Activated naive CD8-positive, alpha-beta T cell treated with anti-CD3 and anti-CD28 coated beads, Interleukin-2, amount 10 ng/mL, durations not matched to agents 7 days and 5 days (primary cell): ENCODE measurements at regions not wholly inside any gene's neighbourhood (a gene's known extent, or its start where the extent isn't known, plus 50 kb on each side); places are given as distances from the start of the nearest gene placed in this dataset.

ENCODE experiments used
- ATAC-seq: fragments of 150-1000 bp; cut with Tn5 transposase; one replicate; pipeline ENCODE4 v1.10.0; 2021; ENCODE audit warnings: low read depth, moderate library complexity
- POLR2A ChIA-PET: fragments of 350-600 bp; sonication (Branson Sonifier 250); formaldehyde crosslinking; loops from one replicate; lab custom pipeline; 2021; ENCODE audit warnings: antibody characterized with exemption; lab: Charles Lee
- DNase-seq: peaks from one replicate; pipeline ENCODE4 v3.0.0; 2021
- H3K27ac Mint-ChIP-seq: one replicate; pipeline ENCODE4 v1.8.0; 2022; ENCODE audit warnings: mild to moderate bottlenecking, mixed read lengths
- H3K27me3 Mint-ChIP-seq: one replicate; pipeline ENCODE4 v1.8.0; 2022; ENCODE audit warnings: mild to moderate bottlenecking, moderate library complexity, mixed read lengths
- H3K36me3 Mint-ChIP-seq: one replicate; pipeline ENCODE4 v1.8.0; 2021; ENCODE audit warnings: mild to moderate bottlenecking, mixed read lengths
- H3K4me1 Mint-ChIP-seq: one replicate; pipeline ENCODE4 v1.8.0; 2021; ENCODE audit warnings: mixed read lengths
- H3K4me3 Mint-ChIP-seq: one replicate; pipeline ENCODE4 v1.8.0; 2022; ENCODE audit warnings: mild to moderate bottlenecking, moderate library complexity, mixed read lengths
- H3K9me3 Mint-ChIP-seq: one replicate; pipeline ENCODE4 v1.8.0; 2021; ENCODE audit warnings: mixed read lengths

- Mint-ChIP-seq H3K27ac (no peak overlapping the region), H3K27me3 (peaks cover 6% of the 10 kb centered on the region), H3K4me3 (no peak overlapping the region), H3K4me1 (no peaks in the 10 kb centered on the region), H3K9me3 (peaks cover 2% of the 10 kb centered on the region), H3K36me3 (no peaks in the 10 kb centered on the region)
- POLR2A ChIA-PET = interaction anchor here (0.6 kb wide), 1 partner anchor 107 kb away, joined by 3 read pairs; no protein-coding TSS in a partner anchor
- no peak for ATAC-seq
- no peak for DNase-seq
Measured at GRCh38 chr11:30174265-30175020, 56.4 kb upstream of the FSHB start.
